Loucy (cell line): ENCODE measurements at regions not wholly inside any gene's neighbourhood (a gene's known extent, or its start where the extent isn't known, plus 50 kb on each side); places are given as distances from the start of the nearest gene placed in this dataset.
A peak's percentile ranks its signal among the peaks of the same experiment; 100 is the strongest.

ENCODE experiments used
- H2AFZ ChIP-seq: fragments of 200-600 bp; sonication (generic); 2 replicates; pipeline ENCODE4 v1.6.0; 2016; ENCODE audit warnings: antibody characterized with exemption, mild to moderate bottlenecking, low read length, moderate library complexity
- H3F3A ChIP-seq: fragments of 200-600 bp; 2 replicates; pipeline ENCODE4 v1.6.0; 2016; ENCODE audit warnings: antibody characterized with exemption, low read depth, mild to moderate bottlenecking
- H3K27me3 ChIP-seq: fragments of 200-600 bp; sonication (generic); 2 replicates; pipeline ENCODE4 v1.6.1; 2014; ENCODE audit warnings: low read length, mild to moderate bottlenecking; ENCODE audit not compliant: insufficient read depth, poor library complexity, severe bottlenecking
- H3K36me3 ChIP-seq: fragments of 200-600 bp; sonication (generic); 2 replicates; pipeline ENCODE4 v1.6.1; 2016; ENCODE audit warnings: low read length; ENCODE audit not compliant: insufficient read depth
- H3K4me1 ChIP-seq: fragments of 200-600 bp; sonication (generic); 2 replicates; pipeline ENCODE4 v1.5.1; 2014; ENCODE audit warnings: low read length, mild to moderate bottlenecking; ENCODE audit not compliant: insufficient read depth, poor library complexity, severe bottlenecking
- H3K4me2 ChIP-seq: fragments of 200-600 bp; sonication (generic); 2 replicates; pipeline ENCODE4 v1.6.0; 2014; ENCODE audit warnings: antibody characterized with exemption, low read length, low read depth, mild to moderate bottlenecking; ENCODE audit not compliant: poor library complexity, severe bottlenecking
- H3K4me3 ChIP-seq: fragments of 200-600 bp; sonication (generic); 2 replicates; pipeline ENCODE4 v1.5.1; 2014; ENCODE audit warnings: low read length, mild to moderate bottlenecking, mixed read lengths; ENCODE audit not compliant: poor library complexity, severe bottlenecking
- H3K79me2 ChIP-seq: fragments of 200-600 bp; sonication (generic); 2 replicates; pipeline ENCODE4 v1.6.1; 2014; ENCODE audit warnings: low read length; ENCODE audit not compliant: insufficient read depth
- H3K9ac ChIP-seq: fragments of 200-600 bp; sonication (generic); 2 replicates; pipeline ENCODE4 v1.6.0; 2014; ENCODE audit warnings: mild to moderate bottlenecking, low read depth, low read length, moderate library complexity; ENCODE audit not compliant: poor library complexity, severe bottlenecking
- H3K9me2 ChIP-seq: fragments of 200-600 bp; sonication (generic); replicated peaks from 2 replicates; pipeline ENCODE4 v1.6.1; 2016; ENCODE audit warnings: low read depth, low read length, mixed read lengths
- H3K9me3 ChIP-seq: fragments of 200-600 bp; sonication (generic); 2 replicates; pipeline ENCODE4 v1.6.1; 2014; ENCODE audit warnings: mild to moderate bottlenecking, antibody characterized with exemption, low read length, low read depth; ENCODE audit not compliant: insufficient read depth
- H4K20me1 ChIP-seq: fragments of 200-600 bp; sonication (generic); 2 replicates; pipeline ENCODE4 v1.6.0; 2014; ENCODE audit warnings: antibody characterized with exemption, low read length, mild to moderate bottlenecking; ENCODE audit not compliant: insufficient read depth, poor library complexity, severe bottlenecking
- EZH2phosphoT487 ChIP-seq: fragments of 200-600 bp; IDR thresholded peaks from 2 replicates; pipeline ENCODE4 v1.6.1; 2018; ENCODE audit warnings: antibody characterized with exemption, mild to moderate bottlenecking, moderate library complexity, borderline replicate concordance
- TF ChIP-seq, protein P1 (sequence below): fragments of 200-600 bp; sonication (generic); conservative IDR thresholded peaks from 2 replicates; pipeline ENCODE4 v1.5.1; 2014; ENCODE audit warnings: mild to moderate bottlenecking, antibody characterized with exemption, low read length

DNA sequence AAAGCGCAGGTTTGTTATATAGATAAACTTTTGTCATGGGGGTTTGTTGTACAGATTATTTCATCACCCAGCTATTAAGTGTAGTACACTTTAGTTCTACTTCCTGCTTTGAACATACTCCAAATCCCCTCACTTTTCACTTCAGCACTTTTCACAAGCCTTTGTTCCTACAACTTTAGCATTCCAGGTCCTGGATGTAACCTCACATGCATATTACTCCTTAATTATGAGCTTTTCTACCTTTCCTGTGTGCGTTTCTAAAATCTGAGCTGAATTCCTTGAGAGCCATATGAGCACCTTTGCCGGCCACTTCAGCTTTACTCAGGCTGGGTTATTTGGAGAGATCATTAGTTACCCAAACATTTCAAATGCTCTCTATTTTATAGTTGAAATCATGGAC, 179.2 kb upstream of the TNFAIP3 start:
- no peaks in the 10 kb centered on the region for H3K4me1 ChIP-seq
- no peaks in the 10 kb centered on the region for H3K9me2 ChIP-seq
- H2AFZ ChIP-seq: peak overlapping the region; percentile 75; the same call in 1 of the 2 replicates
- H3F3A ChIP-seq: no peaks in the 10 kb centered on the region
- H4K20me1 ChIP-seq: no peaks in the 10 kb centered on the region
- H3K27me3 ChIP-seq: no peaks in the 10 kb centered on the region
- H3K4me2 ChIP-seq: no peak overlapping the region
- H3K9me3 ChIP-seq: no peaks in the 10 kb centered on the region
- no peak for TF ChIP-seq EZH2phosphoT487
- TF ChIP-seq, protein P1, sequence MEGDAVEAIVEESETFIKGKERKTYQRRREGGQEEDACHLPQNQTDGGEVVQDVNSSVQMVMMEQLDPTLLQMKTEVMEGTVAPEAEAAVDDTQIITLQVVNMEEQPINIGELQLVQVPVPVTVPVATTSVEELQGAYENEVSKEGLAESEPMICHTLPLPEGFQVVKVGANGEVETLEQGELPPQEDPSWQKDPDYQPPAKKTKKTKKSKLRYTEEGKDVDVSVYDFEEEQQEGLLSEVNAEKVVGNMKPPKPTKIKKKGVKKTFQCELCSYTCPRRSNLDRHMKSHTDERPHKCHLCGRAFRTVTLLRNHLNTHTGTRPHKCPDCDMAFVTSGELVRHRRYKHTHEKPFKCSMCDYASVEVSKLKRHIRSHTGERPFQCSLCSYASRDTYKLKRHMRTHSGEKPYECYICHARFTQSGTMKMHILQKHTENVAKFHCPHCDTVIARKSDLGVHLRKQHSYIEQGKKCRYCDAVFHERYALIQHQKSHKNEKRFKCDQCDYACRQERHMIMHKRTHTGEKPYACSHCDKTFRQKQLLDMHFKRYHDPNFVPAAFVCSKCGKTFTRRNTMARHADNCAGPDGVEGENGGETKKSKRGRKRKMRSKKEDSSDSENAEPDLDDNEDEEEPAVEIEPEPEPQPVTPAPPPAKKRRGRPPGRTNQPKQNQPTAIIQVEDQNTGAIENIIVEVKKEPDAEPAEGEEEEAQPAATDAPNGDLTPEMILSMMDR: no peak
- no peak overlapping the region for H3K9ac ChIP-seq
- no peaks in the 10 kb centered on the region for H3K36me3 ChIP-seq
- H3K4me3 ChIP-seq: no peak overlapping the region
- no peaks in the 10 kb centered on the region for H3K79me2 ChIP-seq

DNA sequence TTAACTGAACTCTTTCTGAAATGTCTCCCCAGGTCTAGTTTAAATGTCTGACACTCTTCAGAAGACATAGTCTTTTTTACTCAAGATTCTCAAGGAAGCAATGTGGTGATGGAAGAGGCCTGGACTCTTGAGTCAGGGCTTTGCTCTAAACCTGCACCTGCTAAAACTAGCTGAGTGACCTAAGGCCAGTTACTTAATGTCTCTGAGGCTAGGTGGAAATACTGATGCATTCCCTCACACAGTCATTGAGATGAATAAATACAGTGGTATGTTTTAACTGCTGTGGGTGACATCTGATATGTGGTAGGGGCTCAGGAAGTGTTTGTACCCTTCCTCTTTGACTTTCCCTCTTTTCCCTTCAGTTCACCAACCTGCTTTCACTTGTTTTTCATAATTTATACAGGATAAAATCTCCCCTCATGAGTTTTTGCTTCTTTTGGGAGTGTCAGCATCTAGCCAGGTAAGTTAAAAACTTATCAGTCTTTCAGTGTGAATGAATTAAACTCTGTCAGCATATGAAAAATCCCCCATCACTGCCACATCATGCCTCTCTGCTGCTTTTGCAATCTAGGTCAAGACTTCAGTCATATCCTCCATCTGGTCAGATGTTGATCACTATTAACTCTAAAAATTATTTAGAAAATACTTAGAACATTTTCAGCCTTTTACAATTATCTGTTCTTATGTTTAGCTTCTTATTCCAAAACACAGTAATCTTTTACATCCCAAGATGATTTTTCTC, 178.7 kb upstream of the TNFAIP3 start:
- Histone ChIP-seq H3F3A (no peaks in the 10 kb centered on the region), H3K79me2 (no peaks in the 10 kb centered on the region), H3K4me3 (no peak overlapping the region), H3K36me3 (no peaks in the 10 kb centered on the region), H3K4me2 (no peak overlapping the region), H4K20me1 (no peaks in the 10 kb centered on the region), H2AFZ (peak overlapping the region; percentile 75; the same call in 1 of the 2 replicates), H3K9me3 (no peaks in the 10 kb centered on the region), H3K9ac (no peak overlapping the region), H3K27me3 (no peaks in the 10 kb centered on the region), H3K4me1 (no peaks in the 10 kb centered on the region), H3K9me2 (no peaks in the 10 kb centered on the region)
- TF ChIP-seq EZH2phosphoT487: no peak
- TF ChIP-seq, protein P1: no peak

- Histone ChIP-seq H3K9ac (no peak overlapping the region), H4K20me1 (no peaks in the 10 kb centered on the region)
These were observed 177.7 kb upstream of the TNFAIP3 start for GRCh38 chr6:137689377-137689776.

More at GRCh38 chr6:137689377-137689776, 177.7 kb upstream of the TNFAIP3 start:
- no peaks in the 10 kb centered on the region for H3K27me3 ChIP-seq
- no peaks in the 10 kb centered on the region for H3K9me3 ChIP-seq
- H3K4me1 ChIP-seq: no peaks in the 10 kb centered on the region
- H3F3A ChIP-seq: no peaks in the 10 kb centered on the region
- H3K9me2 ChIP-seq: no peaks in the 10 kb centered on the region
- H3K79me2 ChIP-seq: no peaks in the 10 kb centered on the region
- H3K36me3 ChIP-seq: no peaks in the 10 kb centered on the region
- H2AFZ ChIP-seq: no peak overlapping the region
- H3K4me3 ChIP-seq: no peak overlapping the region
- H3K4me2 ChIP-seq: no peak overlapping the region
- TF ChIP-seq, protein P1: no peak
- no peak for TF ChIP-seq EZH2phosphoT487
